ENCODE measurements at regions not wholly inside any gene's neighbourhood (a gene's known extent, or its start where the extent isn't known, plus 50 kb on each side); places are given as distances from the start of the nearest gene placed in this dataset.

DNA sequence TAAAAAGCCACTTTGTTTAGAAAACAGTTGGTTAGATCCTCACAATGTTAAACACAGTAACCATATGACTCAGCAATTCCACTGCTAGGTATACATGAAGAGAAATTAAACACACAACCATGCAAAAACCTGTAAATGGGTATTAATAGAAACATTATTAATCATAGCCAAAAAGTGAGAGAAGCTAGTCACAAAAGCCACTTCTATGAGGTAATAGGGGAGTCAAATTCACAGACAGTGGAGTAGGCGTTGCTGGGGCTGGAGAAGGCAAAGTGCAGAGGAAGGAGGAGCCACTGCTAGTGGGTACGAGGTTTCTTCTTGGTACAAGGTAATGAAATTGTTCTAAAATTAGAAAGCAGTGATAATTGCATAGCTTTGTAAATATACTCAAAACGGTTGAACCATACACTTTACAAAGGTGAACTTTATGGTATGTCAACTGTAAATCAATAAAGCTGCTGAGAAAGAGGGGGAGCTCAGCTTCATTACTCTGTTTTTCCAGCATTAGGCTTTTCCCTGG lies 364.4 kb downstream of the GADD45G start:
- no peak overlapping the region for H3K4me2 ChIP-seq (ENCODE audit: insufficient read depth, low read length, poor library complexity, severe bottlenecking)
- no peak overlapping the region for H4K8ac ChIP-seq (ENCODE audit: low read depth, low read length)
- no peak overlapping the region for H2AFZ ChIP-seq (ENCODE audit: low read length)
- no peaks in the 10 kb centered on the region for H3K36me3 ChIP-seq (replicated peaks in 1 of 2; ENCODE audit: control insufficient read depth in 2 of 2, insufficient read depth in 2 of 2, low read length in 2 of 2)
- no peak overlapping the region for H2BK12ac ChIP-seq (ENCODE audit: low read length)
- no peak overlapping the region for H3K4me3 ChIP-seq (ENCODE audit: low read length in 2 of 2)
- H2BK120ac ChIP-seq (ENCODE audit: low read depth, low read length) = no peak overlapping the region
- H3K4ac ChIP-seq (ENCODE audit: low read length) = no peak overlapping the region
- H2AK5ac ChIP-seq (ENCODE audit: low read depth, low read length) = no peak overlapping the region
- H3K9me3 ChIP-seq (replicated peaks in 1 of 2; ENCODE audit: control insufficient read depth in 2 of 2, insufficient read depth in 1 of 2, low read depth in 1 of 2, low read length in 2 of 2) = no peaks in the 10 kb centered on the region
- no peak overlapping the region for H2BK15ac ChIP-seq (ENCODE audit: low read length)
- no peak overlapping the region for H3K23ac ChIP-seq (ENCODE audit: low read depth, low read length, poor library complexity)
- no peaks in the 10 kb centered on the region for H3K27me3 ChIP-seq (ENCODE audit: control insufficient read depth in 3 of 3, insufficient read depth in 3 of 3, low read depth in 1 of 3, low read length in 3 of 3)
- no peaks in the 10 kb centered on the region for H3K4me1 ChIP-seq (ENCODE audit: control insufficient read depth in 2 of 2, insufficient read depth in 1 of 2, low read depth in 1 of 2, low read length in 2 of 2)
- no peak overlapping the region for H3K9ac ChIP-seq (ENCODE audit: low read depth, low read length, poor library complexity)
- no peak overlapping the region for H4K91ac ChIP-seq (ENCODE audit: low read depth, low read length, poor library complexity)
- no peak for DNase-seq (ENCODE audit: low spot score)
- H3K14ac ChIP-seq (ENCODE audit: low read length) = no peak overlapping the region
- H3K18ac ChIP-seq (ENCODE audit: low read length) = no peak overlapping the region
- no peaks in the 10 kb centered on the region for H3K79me1 ChIP-seq (ENCODE audit: low read depth, low read length)
- H2BK5ac ChIP-seq (ENCODE audit: low read length) = no peak overlapping the region
- WGBS, 2 donors (ENCODE audit: extremely low coverage in 2 of 2, insufficient read length in 2 of 2, insufficient replicate concordance in 1 of 2) = no CpG with 5 or more reads among the region's 3 CpGs
- H3K27ac ChIP-seq (replicated peaks; ENCODE audit: low read length) = no peak overlapping the region

DNA sequence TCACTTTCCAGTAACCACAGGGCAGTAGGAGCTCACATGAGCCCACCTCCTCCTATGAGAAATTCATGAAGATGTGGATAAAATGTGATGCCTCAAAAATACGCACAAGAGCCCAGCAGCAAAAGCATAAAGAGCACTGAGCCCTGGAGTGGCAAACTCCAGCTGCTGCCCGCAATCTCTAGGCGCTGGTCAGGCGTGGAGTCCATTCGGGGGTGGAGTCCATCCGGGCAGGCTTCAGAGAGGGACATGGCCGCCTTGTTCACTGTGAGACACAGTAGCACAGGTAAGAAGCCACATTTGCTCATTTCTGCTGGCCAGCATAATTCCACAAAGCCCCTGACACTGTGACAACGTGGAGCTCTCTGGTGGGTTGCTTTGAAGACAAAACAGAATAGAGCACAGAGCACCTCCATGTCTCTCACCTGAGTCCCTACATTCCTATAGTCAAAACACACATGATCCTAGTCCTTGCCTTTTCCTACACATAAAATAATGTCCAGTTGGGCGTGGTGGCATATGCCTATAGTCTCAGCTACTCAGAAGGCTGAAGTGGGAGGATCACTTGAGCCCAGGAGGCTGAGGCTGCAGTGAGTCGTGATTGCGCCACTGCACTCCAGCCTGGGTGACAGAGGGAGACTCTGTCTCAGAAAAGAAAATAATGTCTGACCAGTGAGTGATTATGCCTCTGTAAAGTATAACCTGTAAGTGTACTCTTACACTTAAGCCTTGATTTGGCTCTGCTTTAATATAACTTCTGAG lies 365.2 kb downstream of the GADD45G start:
- WGBS, 2 donors (ENCODE audit: extremely low coverage in 2 of 2, insufficient read length in 2 of 2, insufficient replicate concordance in 1 of 2) = no CpG with 5 or more reads among the region's 11 CpGs
- no peak overlapping the region for H3K9ac ChIP-seq (ENCODE audit: low read depth, low read length, poor library complexity)
- no peak overlapping the region for H3K23ac ChIP-seq (ENCODE audit: low read depth, low read length, poor library complexity)
- H2BK12ac ChIP-seq (ENCODE audit: low read length) = no peak overlapping the region
- H2BK15ac ChIP-seq (ENCODE audit: low read length) = no peak overlapping the region
- H4K91ac ChIP-seq (ENCODE audit: low read depth, low read length, poor library complexity) = no peak overlapping the region
- H3K14ac ChIP-seq (ENCODE audit: low read length) = no peak overlapping the region
- no peak overlapping the region for H3K4ac ChIP-seq (ENCODE audit: low read length)
- no peaks in the 10 kb centered on the region for H3K79me1 ChIP-seq (ENCODE audit: low read depth, low read length)
- H3K27ac ChIP-seq (replicated peaks; ENCODE audit: low read length) = no peak overlapping the region
- H2BK5ac ChIP-seq (ENCODE audit: low read length) = no peak overlapping the region
- H3K4me1 ChIP-seq (ENCODE audit: control insufficient read depth in 2 of 2, insufficient read depth in 1 of 2, low read depth in 1 of 2, low read length in 2 of 2) = no peaks in the 10 kb centered on the region
- H3K9me3 ChIP-seq (replicated peaks in 1 of 2; ENCODE audit: control insufficient read depth in 2 of 2, insufficient read depth in 1 of 2, low read depth in 1 of 2, low read length in 2 of 2) = no peaks in the 10 kb centered on the region
- H3K4me3 ChIP-seq (ENCODE audit: low read length in 2 of 2) = no peak overlapping the region
- no peak overlapping the region for H2AK5ac ChIP-seq (ENCODE audit: low read depth, low read length)
- no peak for DNase-seq (ENCODE audit: low spot score)
- no peaks in the 10 kb centered on the region for H3K36me3 ChIP-seq (replicated peaks in 1 of 2; ENCODE audit: control insufficient read depth in 2 of 2, insufficient read depth in 2 of 2, low read length in 2 of 2)
- no peak overlapping the region for H3K4me2 ChIP-seq (ENCODE audit: insufficient read depth, low read length, poor library complexity, severe bottlenecking)
- H3K27me3 ChIP-seq (ENCODE audit: control insufficient read depth in 3 of 3, insufficient read depth in 3 of 3, low read depth in 1 of 3, low read length in 3 of 3) = no peaks in the 10 kb centered on the region
- no peak overlapping the region for H3K18ac ChIP-seq (ENCODE audit: low read length)
- no peak overlapping the region for H2AFZ ChIP-seq (ENCODE audit: low read length)
- no peak overlapping the region for H2BK120ac ChIP-seq (ENCODE audit: low read depth, low read length)
- H4K8ac ChIP-seq (ENCODE audit: low read depth, low read length) = no peak overlapping the region

DNA sequence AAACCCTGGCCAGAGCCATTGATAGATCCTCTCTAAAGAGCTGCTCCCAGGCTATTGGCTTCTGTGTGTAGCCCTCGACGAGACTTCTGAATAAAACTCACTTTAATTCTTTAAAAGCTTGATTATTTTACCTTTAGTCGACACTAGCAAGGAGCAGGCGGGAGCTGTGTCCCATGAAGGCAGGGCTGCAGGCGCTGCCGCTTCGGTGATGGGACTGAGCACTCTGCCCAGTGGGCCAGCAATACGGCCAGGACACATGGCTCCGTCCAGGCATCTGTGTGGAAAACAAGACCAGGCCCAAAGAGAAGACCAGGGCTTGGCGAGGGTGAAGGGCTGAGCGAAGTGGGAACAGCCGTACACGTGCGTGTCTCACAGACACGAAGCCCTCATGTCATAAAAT lies 365.9 kb downstream of the GADD45G start:
- WGBS, 2 donors (ENCODE audit: extremely low coverage in 2 of 2, insufficient read length in 2 of 2, insufficient replicate concordance in 1 of 2) = no CpG with 5 or more reads among the region's 15 CpGs
- no peak overlapping the region for H3K4me2 ChIP-seq (ENCODE audit: insufficient read depth, low read length, poor library complexity, severe bottlenecking)

DNA sequence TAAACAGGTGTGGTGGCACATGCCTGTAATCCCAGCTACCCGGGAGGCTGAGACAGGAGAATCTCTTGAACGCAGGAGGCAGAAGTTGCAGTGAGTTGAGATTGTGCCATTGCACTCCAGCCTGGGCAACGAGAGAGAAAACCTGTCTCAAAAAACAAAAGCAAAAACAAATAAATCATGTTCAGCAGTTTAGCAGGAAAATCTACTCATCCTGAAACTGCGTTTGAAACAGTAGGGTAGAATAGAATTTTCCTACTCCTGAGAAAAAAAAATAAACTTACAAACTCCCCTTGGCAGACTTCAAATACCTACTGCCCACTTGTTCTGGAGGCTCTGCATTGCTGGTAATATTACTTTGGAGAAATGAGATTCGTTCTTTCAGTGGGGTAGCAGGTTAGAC lies 367.7 kb downstream of the GADD45G start:
- Histone ChIP-seq H3K36me3 (replicated peaks in 1 of 2; ENCODE audit: control insufficient read depth in 2 of 2, insufficient read depth in 2 of 2, low read length in 2 of 2) (no peaks in the 10 kb centered on the region), H4K91ac (ENCODE audit: low read depth, low read length, poor library complexity) (no peak overlapping the region), H3K27me3 (ENCODE audit: control insufficient read depth in 3 of 3, insufficient read depth in 3 of 3, low read depth in 1 of 3, low read length in 3 of 3) (no peaks in the 10 kb centered on the region), H3K18ac (ENCODE audit: low read length) (no peak overlapping the region), H2BK12ac (ENCODE audit: low read length) (no peak overlapping the region), H3K4me1 (ENCODE audit: control insufficient read depth in 2 of 2, insufficient read depth in 1 of 2, low read depth in 1 of 2, low read length in 2 of 2) (no peaks in the 10 kb centered on the region), H3K4me2 (ENCODE audit: insufficient read depth, low read length, poor library complexity, severe bottlenecking) (no peak overlapping the region), H3K27ac (replicated peaks; ENCODE audit: low read length) (no peak overlapping the region), H2AK5ac (ENCODE audit: low read depth, low read length) (no peak overlapping the region), H2BK5ac (ENCODE audit: low read length) (no peak overlapping the region), H2BK15ac (ENCODE audit: low read length) (no peak overlapping the region), H3K9me3 (replicated peaks in 1 of 2; ENCODE audit: control insufficient read depth in 2 of 2, insufficient read depth in 1 of 2, low read depth in 1 of 2, low read length in 2 of 2) (no peaks in the 10 kb centered on the region), H3K14ac (ENCODE audit: low read length) (no peak overlapping the region), H2AFZ (ENCODE audit: low read length) (no peak overlapping the region), H3K23ac (ENCODE audit: low read depth, low read length, poor library complexity) (no peak overlapping the region), H4K8ac (ENCODE audit: low read depth, low read length) (no peak overlapping the region), H3K4ac (ENCODE audit: low read length) (no peak overlapping the region), H2BK120ac (ENCODE audit: low read depth, low read length) (no peak overlapping the region), H3K79me1 (ENCODE audit: low read depth, low read length) (no peaks in the 10 kb centered on the region), H3K9ac (ENCODE audit: low read depth, low read length, poor library complexity) (no peak overlapping the region), H3K4me3 (ENCODE audit: low read length in 2 of 2) (no peak overlapping the region)
- WGBS, 2 donors (ENCODE audit: extremely low coverage in 2 of 2, insufficient read length in 2 of 2, insufficient replicate concordance in 1 of 2) = no CpG with 5 or more reads among the region's 5 CpGs
- no peak for DNase-seq (ENCODE audit: low spot score)

More for the DNA sequence above, 365.9 kb downstream of the GADD45G start:
- no peaks in the 10 kb centered on the region for H3K9me3 ChIP-seq (replicated peaks in 1 of 2; ENCODE audit: control insufficient read depth in 2 of 2, insufficient read depth in 1 of 2, low read depth in 1 of 2, low read length in 2 of 2)
- H4K91ac ChIP-seq (ENCODE audit: low read depth, low read length, poor library complexity) = no peak overlapping the region
- H3K27me3 ChIP-seq (ENCODE audit: control insufficient read depth in 3 of 3, insufficient read depth in 3 of 3, low read depth in 1 of 3, low read length in 3 of 3) = no peaks in the 10 kb centered on the region
- DNase-seq (ENCODE audit: low spot score) = no peak
- H3K9ac ChIP-seq (ENCODE audit: low read depth, low read length, poor library complexity) = no peak overlapping the region
- H2AFZ ChIP-seq (ENCODE audit: low read length) = no peak overlapping the region
- H3K18ac ChIP-seq (ENCODE audit: low read length) = no peak overlapping the region
- H2BK5ac ChIP-seq (ENCODE audit: low read length) = no peak overlapping the region
- no peak overlapping the region for H3K4me3 ChIP-seq (ENCODE audit: low read length in 2 of 2)
- no peak overlapping the region for H3K4ac ChIP-seq (ENCODE audit: low read length)
- H3K4me1 ChIP-seq (ENCODE audit: control insufficient read depth in 2 of 2, insufficient read depth in 1 of 2, low read depth in 1 of 2, low read length in 2 of 2) = no peaks in the 10 kb centered on the region
- no peak overlapping the region for H2AK5ac ChIP-seq (ENCODE audit: low read depth, low read length)
- peak overlapping the region; percentile 86 for H3K14ac ChIP-seq (ENCODE audit: low read length)
- no peak overlapping the region for H3K27ac ChIP-seq (replicated peaks; ENCODE audit: low read length)
- H3K23ac ChIP-seq (ENCODE audit: low read depth, low read length, poor library complexity) = no peak overlapping the region
- no peaks in the 10 kb centered on the region for H3K36me3 ChIP-seq (replicated peaks in 1 of 2; ENCODE audit: control insufficient read depth in 2 of 2, insufficient read depth in 2 of 2, low read length in 2 of 2)
- H3K79me1 ChIP-seq (ENCODE audit: low read depth, low read length) = no peaks in the 10 kb centered on the region
- no peak overlapping the region for H4K8ac ChIP-seq (ENCODE audit: low read depth, low read length)
- H2BK15ac ChIP-seq (ENCODE audit: low read length) = no peak overlapping the region
- H2BK12ac ChIP-seq (ENCODE audit: low read length) = no peak overlapping the region
- H2BK120ac ChIP-seq (ENCODE audit: low read depth, low read length) = no peak overlapping the region

All from neuronal stem cell (in vitro differentiated cells).